Esophagus muscularis mucosa (tissue), 4 donors: ENCODE measurements at regions not wholly inside any gene's neighbourhood (a gene's known extent, or its start where the extent isn't known, plus 50 kb on each side); places are given as distances from the start of the nearest gene placed in this dataset.

Experiments used
- CTCF ChIP-seq, 3 experiments: fragments of 200-600 bp in 2 of 3; fragments of 450-650 bp in 1 of 3; sonication (generic) in 2 of 3; IDR thresholded peaks; one replicate each; pipeline ENCODE4 v1.5.1; 2017 to 2019; ENCODE audit warnings: antibody characterized with exemption in 3 of 3, mild to moderate bottlenecking in 2 of 3, moderate library complexity in 1 of 3
- EP300 ChIP-seq: sonication (generic); formaldehyde crosslinking; IDR thresholded peaks from one replicate; pipeline ENCODE4 v1.6.1; 2017; ENCODE audit warnings: antibody characterized with exemption
- POLR2A ChIP-seq: fragments of 450-650 bp; IDR thresholded peaks from one replicate; pipeline ENCODE4 v1.6.1; 2017; ENCODE audit warnings: antibody characterized with exemption, moderate library complexity, mild to moderate bottlenecking, low read depth
- POLR2AphosphoS5 ChIP-seq, 2 donors: sonication (generic); formaldehyde crosslinking; IDR thresholded peaks; one replicate each; pipeline ENCODE4 v1.6.1; 2017; ENCODE audit warnings: antibody characterized with exemption in 2 of 2

GRCh38 chr12:25004447-25004846, 55.5 kb upstream of the BCAT1 start:
- TF ChIP-seq CTCF (IDR thresholded peaks at IDR 0.05) = no peak
- TF ChIP-seq POLR2A = no peak
- TF ChIP-seq POLR2AphosphoS5 (IDR thresholded peaks at IDR 0.05) = no peak
- TF ChIP-seq EP300 = no peak
